Progenitor cell of endocrine pancreas (in vitro differentiated cells): ENCODE measurements at regions not wholly inside any gene's neighbourhood (a gene's known extent, or its start where the extent isn't known, plus 50 kb on each side); places are given as distances from the start of the nearest gene placed in this dataset.

Experiments used
- DNase-seq: peaks from one replicate; pipeline ENCODE4 v3.0.0; 2021; ENCODE audit warnings: low spot score; ENCODE audit not compliant: unreplicated experiment
- H3K27ac Mint-ChIP-seq: 2 replicates; pipeline ENCODE4 v1.8.0; 2021; ENCODE audit warnings: mild to moderate bottlenecking, moderate library complexity, mixed read lengths
- H3K27me3 Mint-ChIP-seq: 2 replicates; pipeline ENCODE4 v1.8.0; 2021; ENCODE audit warnings: mixed read lengths
- H3K36me3 Mint-ChIP-seq: 2 replicates; pipeline ENCODE4 v1.8.0; 2022; ENCODE audit warnings: mixed read lengths; ENCODE audit not compliant: insufficient read depth
- H3K4me1 Mint-ChIP-seq: 2 replicates; pipeline ENCODE4 v1.8.0; 2021; ENCODE audit warnings: low read depth, mixed read lengths
- H3K4me3 Mint-ChIP-seq: 2 replicates; pipeline ENCODE4 v1.8.0; 2021; ENCODE audit warnings: low read depth, mild to moderate bottlenecking, moderate library complexity, mixed read lengths
- H3K9me3 Mint-ChIP-seq: 2 replicates; pipeline ENCODE4 v1.8.0; 2021; ENCODE audit warnings: low read depth, mixed read lengths
- CTCF ChIP-seq: fragments of 200-600 bp; sonication (generic); IDR thresholded peaks from one replicate; pipeline ENCODE4 v1.5.0; 2021; ENCODE audit warnings: antibody characterized with exemption, mild to moderate bottlenecking; ENCODE audit not compliant: unreplicated experiment

DNA sequence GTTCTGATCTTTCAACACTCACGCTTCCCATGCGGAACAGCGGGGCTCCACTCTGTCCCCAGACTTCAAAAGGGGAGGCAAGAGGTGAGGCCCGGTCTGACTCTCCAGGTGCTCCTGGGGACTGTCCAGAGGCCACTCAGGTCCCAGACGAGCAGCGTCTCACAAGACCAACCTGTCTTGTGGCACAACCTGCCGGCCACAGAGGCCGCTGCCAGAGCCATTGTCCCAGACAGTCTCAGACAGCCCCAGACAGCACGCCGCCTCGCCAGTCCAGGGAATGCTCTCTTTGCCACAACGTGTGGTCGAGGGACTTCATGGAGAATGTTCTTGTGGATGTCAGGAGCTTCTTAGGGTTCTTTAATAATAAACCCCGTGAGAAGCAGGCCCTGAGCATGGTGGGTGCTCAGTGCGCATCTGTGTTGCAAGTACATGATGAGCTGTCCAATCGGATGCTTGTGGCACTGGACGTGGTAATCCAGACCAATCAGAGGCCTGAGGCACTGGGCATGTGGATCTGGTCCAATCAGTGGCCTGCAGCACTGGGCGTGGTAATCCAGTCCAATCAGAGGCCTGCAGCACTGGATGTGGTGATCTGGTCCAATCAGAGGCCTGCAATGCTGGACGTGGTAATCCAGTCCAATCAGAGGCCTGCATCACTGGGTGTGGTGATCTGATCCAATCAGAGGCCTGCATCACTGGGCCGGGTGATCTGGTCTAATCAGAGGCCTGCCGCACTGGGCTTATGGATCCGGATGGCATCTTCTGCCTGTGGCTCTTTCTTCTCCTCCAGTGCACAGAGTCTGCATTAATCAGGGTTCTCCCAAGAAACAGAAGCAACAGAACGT, 76.4 kb downstream of the TMEM18 start:
- Mint-ChIP-seq H3K4me1 (peaks cover 2% of the 10 kb centered on the region), H3K36me3 (no peaks in the 10 kb centered on the region), H3K27ac (no peak overlapping the region), H3K9me3 (no peaks in the 10 kb centered on the region), H3K4me3 (no peak overlapping the region), H3K27me3 (peaks cover 6% of the 10 kb centered on the region)
- DNase-seq = no peak
- TF ChIP-seq CTCF = no peak

GRCh38 chr2:599601-600000, 77.6 kb downstream of the TMEM18 start:
- no peaks in the 10 kb centered on the region for H3K9me3 Mint-ChIP-seq
- no peak for TF ChIP-seq CTCF
- peaks cover 6% of the 10 kb centered on the region for H3K27me3 Mint-ChIP-seq
- H3K36me3 Mint-ChIP-seq = no peaks in the 10 kb centered on the region
- H3K4me3 Mint-ChIP-seq = no peak overlapping the region
- peaks cover 2% of the 10 kb centered on the region for H3K4me1 Mint-ChIP-seq
- no peak for DNase-seq
- H3K27ac Mint-ChIP-seq = no peak overlapping the region

DNA sequence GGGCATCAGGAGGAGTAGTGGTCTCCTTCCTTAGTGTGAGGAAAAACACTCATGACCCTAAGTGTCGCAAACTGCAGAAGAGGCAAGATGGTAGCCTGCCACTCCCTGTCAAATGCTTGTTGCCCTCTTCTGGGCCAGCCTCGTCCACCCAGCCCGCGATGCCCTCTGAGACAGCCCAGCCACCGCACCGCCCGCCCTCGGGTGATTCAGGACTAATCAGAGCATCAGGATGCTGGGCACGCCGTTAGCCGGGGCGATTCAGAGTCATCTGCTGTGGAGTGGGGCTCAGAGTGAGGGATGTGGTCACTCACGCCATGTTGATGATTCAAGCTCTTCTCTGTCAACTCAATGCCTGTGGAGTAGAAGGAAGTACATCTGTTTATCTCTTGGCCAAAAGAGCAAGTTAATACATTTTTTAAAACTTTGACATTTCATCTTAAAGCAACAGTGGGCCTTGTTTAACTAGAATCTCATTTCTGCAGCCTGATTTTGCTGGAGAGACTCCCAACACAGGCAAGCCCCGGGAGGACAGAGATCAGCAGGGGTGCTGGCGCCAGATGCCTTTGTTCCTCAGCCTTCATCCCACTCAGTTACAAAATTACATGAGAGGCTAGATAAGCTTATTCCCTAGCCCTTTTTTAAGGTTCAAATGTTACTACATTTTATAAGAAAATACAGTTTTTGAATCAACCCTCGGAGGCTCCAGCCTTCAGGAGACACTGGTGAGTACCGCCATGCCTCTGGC, 79.0 kb downstream of the TMEM18 start:
- Mint-ChIP-seq H3K4me3 (no peak overlapping the region), H3K4me1 (peaks cover 2% of the 10 kb centered on the region), H3K27me3 (peaks cover 6% of the 10 kb centered on the region), H3K9me3 (peaks cover under 1% of the 10 kb centered on the region), H3K27ac (no peak overlapping the region), H3K36me3 (no peaks in the 10 kb centered on the region)
- no peak for TF ChIP-seq CTCF
- DNase-seq = no peak

- peaks cover 3% of the 10 kb centered on the region for H3K9me3 Mint-ChIP-seq
- H3K4me3 Mint-ChIP-seq = no peak overlapping the region
- H3K36me3 Mint-ChIP-seq = no peaks in the 10 kb centered on the region
- no peak for DNase-seq
- H3K27ac Mint-ChIP-seq = no peak overlapping the region
- H3K4me1 Mint-ChIP-seq = peaks cover 2% of the 10 kb centered on the region
- TF ChIP-seq CTCF = no peak
- H3K27me3 Mint-ChIP-seq = peaks cover 6% of the 10 kb centered on the region
Observed at GRCh38 chr2:595831-596592, 81.2 kb downstream of the TMEM18 start.
